Pons (tissue), 1 donor: ENCODE measurements at regions not wholly inside any gene's neighbourhood (a gene's known extent, or its start where the extent isn't known, plus 50 kb on each side); places are given as distances from the start of the nearest gene placed in this dataset.

Experiments
- DNase-seq: peaks from one replicate; pipeline ENCODE4 v3.0.0-alpha.2; 2016; ENCODE audit warnings: low spot score

DNA sequence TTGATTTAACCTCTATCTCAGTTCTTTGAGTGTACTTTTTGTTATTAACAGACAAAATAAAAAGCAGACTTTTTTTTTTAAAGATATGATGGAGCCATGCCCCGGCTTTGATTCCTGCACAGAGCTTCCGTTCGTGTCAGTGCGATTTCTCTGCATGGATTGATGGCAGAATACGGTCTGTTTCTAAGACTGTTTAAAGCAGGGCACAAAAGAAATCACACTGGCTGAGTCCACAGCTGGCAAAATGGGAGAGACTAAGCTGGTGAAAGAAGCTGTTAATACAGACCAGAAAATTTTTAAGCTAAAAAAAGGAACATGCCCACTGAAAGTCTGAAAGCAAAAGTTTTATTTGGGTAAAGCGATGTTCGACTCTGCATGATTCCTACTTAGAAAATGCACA is 501.4 kb upstream of the WWC1 start:
- DNase-seq: no peak

DNA sequence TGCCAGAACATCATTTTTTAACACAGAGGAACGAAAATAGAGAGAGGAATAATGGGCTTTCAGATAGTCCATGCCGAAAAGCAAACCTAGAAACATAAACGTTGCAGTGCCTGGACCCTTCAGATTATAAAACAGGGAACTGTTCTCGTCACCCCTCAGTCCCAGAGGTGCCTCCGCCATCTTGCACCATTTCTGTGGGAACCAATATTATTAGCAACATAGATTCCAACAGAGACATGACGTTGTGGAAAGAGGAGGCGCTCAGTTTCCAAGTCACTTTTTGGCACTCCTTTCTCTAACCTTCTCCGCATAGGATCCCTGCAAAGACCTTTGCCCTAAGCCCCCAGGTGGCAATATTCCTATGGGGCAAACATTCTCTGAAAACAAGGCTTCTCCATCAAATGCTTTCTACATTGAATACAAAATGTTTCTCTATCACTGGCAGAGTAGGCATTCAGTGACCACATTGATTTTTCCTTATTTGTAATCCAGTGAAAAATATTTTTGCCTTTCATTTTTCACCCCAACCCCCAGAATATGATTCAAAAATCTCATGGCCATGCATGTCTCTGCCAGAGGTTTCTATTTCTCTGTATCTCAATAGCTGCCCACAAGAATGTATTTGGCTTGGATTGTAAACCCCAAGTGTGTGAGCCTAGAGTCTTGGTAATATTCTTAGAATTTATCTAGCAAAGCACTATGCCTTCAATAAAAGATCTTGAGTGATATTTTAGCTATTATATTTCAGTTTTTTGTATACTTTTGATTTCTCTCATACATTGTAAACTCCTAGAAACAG is 500.8 kb upstream of the WWC1 start:
- no peak for DNase-seq

DNA sequence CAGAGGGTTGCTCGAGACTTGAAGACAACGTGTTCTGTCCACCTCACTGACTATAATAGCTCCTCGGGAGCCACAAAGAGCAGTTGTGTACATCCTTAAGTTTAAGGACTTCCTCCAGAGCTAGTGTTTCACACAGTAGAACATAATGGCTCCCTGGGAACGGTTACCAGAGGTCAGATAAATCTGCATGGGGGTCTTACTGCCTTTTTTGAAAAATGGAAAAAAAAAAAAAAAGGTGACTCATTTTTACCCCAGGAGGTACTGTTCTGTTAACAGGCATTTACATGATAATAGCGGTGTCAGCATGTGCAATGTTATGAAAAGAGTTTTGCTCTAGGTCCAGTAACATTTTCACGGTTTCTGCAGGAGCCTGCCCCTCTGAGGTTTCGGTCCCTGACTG is 498.9 kb upstream of the WWC1 start:
- no peak for DNase-seq

DNA sequence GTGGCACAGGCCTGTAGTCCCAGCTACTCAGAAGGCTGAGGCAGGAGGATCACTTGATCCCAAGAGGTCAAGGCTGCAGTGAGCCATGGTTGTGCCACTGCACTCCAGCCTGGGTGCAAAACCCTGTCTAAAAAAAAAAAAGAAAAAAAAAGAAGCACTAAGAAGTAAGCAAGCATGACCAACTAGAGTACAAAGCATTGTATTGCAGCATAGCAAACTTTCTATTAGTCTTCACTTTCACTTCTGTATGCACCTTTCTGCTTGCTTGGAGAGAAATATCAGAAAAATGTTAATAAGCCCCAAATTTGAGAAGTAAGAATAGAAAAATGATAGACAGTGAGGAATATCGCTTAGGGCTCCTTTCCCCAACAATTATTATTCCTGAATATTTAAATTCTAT is 497.7 kb upstream of the WWC1 start:
- no peak for DNase-seq

DNA sequence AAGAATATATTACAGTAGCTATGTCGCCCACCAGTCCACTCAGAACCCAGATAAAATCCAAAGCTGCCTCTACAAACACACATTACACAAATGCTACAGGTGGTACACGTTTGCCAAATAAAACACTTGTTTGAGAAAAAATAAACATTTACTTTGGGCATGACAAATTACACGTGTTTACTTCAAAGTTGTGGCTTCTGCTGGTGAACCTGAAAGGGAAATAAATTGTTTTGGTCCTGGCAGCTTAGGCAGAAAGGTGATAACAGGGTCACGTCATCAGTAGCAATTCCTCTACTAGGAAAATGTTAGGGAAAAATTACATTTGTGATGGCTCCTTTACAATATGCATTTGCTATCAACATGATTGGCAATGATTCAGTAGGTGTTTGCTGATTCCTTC is 497.3 kb upstream of the WWC1 start:
- DNase-seq: no peak

DNA sequence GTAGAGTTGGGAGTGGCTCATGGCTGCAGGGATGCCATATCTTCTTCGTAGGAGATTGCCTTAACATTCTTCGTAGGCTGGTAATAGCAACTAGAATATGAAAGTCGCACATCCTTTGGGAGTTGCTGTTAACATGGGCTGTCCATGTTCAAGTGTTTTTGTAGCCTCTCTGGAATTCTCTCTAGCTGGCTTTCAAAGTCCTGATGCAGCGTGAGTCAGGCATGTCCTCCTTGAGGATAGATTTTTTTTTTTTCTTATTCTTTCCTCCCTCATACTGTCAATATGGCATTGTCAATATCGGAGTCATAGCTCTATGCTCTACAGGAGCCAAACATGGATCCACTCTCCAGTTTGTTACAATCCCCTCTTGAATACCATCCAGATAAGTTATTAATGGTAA is 494.8 kb upstream of the WWC1 start:
- DNase-seq: no peak

DNA sequence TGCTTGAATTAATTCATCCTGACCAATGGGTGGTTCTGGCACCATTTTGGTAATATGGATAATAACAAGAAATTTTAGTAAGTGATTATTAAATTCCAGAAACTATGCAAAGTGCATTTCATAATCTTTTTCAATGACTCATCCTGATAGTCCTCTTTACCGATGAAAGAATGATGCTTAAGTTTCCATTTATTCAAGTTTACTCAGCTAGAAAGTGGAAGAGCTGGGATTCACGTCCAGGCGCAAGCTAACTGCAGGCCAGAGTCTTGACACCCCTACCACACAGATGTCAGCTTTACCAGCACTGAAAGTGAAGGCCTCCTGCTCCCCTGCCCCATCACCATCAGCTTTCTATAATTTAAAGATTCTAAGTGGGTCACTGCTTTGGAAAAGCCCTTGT is 493.5 kb upstream of the WWC1 start:
- no peak for DNase-seq

DNA sequence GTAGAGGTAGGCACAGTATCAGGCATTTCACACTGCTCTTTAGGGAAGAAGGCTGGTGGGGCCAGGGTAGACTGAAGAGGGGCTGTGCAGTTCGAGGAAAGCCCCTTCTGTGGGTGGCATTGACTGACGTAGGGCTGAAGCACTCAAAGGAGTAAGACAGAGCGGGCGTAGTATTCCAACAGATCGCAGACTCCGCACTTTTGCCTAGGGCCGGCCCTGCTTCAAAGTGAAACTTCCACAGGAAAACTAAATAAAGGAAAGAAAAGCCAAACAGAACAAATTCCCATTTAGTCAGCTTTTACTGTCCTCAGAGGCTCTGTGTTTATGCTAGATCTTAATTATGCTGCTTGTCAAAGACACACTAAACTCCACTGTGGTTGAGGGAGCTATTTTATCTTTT is 493.0 kb upstream of the WWC1 start:
- peak; percentile 26 for DNase-seq

DNA sequence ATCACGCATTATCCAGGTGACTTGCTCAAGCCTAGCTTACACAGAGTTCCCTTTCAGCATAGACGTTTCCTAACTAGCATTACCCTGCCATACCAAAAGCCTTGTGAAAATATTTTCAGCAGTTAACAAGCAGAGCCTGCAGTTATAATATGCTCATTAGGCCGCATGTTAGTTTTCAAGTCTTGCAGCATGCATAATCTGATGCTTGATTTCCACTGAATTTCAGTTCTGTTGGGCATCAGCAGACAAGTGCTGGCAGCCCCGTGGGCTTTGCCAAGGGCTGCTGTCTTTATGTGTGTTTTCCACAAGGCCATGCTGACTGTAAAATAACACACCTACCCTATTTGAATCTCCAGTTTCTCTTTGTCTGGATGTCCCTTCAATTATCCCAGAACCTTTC is 491.0 kb upstream of the WWC1 start:
- DNase-seq: no peak

DNA sequence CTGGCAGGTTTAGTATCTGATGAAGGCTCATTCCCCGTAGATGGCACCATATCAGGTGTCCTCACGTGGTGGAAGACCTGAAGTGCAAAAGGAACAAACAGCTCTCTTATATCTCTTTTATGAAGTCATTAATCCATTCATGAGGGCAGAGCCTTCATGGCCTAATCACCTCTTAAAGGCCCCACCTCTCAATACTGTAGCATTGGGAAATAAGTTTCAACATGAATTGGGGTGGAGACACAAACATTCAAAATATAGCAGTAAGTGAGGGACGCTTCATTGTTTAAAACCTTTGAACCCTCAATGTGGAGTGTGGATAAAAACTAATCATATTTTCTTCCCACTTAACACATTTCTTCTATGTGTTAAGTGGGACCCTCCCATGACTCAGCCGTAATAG is 489.4 kb upstream of the WWC1 start:
- no peak for DNase-seq

DNA sequence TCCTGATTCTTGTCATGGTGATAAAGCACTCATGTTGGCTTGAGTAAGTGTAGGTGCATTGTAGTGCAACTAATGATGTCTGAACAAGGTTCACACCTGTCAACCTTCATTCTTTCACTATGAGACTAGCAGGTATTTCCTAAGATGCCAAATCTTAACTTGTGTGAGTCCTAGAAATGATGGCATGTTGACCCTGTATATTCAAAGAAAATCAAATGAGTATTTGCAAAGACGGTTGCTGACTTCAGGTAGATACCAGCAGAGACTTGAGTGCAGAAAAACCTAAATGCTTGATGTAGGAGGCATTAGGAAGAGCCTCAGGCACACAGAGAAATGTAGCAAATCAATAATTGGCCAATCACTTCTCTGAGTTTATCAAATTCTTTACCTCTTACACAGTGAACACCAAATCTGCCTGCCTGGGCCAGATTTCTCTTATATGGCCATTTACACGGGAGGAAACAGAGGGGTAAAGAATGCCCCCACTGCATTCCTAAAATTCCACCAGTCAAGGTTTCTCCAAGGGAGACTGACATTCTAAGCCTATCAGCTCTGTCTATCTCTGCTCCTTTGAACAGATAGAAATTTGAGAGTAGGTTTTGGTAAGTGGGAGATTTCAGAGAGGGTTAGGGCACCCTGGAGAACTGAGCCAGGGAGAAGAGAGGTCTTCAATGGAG is 488.6 kb upstream of the WWC1 start:
- no peak for DNase-seq

DNA sequence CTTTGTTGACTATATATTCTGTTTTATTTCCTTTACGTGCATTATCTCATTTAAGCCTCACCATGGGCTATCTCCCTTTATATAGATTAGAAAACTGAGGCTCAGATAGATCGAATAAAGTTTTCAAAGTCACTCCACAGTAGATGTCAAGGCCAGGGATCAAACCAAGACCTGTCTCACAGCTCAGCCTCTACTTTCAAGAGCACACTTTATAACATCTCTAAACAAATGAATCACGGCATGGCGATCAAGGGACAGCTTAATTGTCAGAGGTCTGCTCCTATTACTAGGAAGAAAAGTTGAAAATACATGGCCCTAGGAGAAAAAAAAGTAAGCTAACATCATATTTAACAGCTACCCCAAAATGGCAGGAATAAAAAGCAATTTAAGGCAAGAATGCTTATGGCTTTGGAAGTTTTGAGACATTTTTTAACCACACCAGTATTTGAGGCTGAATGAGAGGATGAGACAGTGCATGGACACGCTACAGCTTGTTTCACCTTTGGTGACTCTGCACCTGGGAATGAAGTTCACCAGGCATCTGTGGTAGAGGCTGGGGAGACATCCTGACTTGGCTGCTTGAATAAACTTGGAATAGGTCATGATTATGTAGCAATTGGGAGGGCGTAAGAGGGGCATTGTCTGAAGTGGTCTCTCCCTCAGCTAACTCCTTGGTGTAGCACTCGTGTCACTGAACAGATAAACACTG is 486.8 kb upstream of the WWC1 start:
- no peak for DNase-seq

DNA sequence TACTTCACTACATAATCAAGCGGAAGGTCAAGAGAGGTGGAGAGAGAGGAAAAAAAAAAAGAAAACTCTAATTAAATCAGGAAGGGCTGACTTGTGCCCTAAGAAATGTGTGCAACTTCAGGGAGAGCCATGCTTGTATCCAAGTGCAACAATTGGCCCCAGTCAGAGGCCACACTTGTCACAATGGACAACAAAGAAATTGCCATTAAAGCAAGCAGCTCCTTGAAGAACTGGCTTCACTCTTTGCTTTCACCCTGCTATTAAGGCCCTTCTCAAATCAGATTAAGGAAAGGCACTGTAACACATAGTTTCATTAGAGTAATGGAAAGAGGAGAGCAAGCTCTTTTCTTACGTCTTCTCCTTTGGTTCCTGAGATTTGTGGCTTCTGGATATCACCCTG is 480.9 kb upstream of the WWC1 start:
- DNase-seq: no peak

DNA sequence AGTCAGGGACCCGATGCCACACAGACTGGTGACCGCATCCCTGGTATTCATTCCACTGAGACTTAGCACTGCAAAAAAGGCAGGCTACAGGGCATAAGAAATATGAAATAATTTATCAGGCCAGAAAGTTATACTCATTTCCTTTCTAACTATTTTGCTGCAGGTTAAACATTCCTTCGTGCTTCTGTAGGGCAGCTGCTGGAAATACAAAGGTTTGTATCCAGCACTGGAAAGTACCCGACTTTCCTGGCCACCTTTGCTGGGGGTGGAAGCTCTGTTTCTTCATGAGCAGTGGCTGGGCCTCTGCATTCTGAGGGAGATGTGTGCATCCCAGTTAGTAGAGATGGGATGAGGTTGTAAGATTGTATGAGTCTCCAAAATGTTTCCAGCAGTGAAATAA is 478.6 kb upstream of the WWC1 start:
- DNase-seq: no peak

DNA sequence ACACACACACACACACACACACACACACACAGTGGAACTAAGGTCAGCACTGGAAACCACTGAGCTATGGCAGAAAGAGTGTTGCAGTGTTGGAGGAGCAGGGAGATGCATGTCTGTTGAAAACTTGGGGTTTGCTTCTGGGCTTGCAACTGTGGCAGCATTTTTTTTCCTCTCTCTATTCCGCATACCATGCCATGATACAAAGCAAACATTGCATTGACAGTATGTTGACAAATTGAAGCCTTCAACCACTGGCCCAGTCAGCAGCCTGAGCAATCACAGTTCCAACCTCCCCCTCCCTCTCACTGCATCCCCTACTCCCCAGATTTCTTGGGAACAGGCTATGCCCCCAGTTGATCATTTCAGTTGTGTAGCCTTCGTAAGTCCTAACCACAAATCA is 478.1 kb upstream of the WWC1 start:
- no peak for DNase-seq

DNA sequence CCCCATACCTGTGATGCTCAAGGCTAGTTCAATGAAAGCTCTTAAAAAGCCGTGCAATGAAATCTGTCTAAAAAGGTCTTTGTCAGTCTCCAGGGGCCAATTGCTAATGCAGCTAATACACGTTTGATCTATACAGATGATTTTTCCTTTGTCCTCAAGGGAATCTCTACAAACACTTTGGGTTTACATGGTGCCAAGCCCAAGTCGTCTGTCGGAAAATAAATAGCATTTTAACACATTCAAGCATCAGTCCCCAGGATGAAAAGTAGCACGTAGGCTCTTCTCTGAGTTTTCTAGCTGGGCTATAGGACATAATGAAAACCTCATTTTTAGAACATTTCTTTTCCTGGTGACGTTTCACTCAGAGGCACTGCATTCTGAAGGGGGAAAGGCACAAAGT is 477.4 kb upstream of the WWC1 start:
- no peak for DNase-seq

DNA sequence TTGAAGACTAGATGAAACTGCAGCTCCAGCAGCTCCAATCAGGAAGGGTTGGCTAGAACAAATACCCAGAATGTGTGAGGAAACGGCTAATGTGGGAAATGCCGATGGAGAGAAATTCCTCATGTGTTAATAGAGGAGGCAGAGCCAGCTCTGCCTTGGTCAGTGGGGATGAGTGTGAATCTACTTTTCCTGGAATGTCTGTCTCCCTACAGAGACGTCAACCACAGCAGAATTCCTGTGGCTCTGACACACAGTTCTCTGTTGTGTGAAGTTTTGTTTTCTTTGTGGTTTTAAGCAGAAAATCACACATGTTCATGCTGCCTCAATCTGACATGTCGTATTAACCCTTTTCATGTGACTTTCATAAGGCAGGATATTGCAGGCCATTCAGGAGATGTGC is 476.6 kb upstream of the WWC1 start:
- no peak for DNase-seq

DNA sequence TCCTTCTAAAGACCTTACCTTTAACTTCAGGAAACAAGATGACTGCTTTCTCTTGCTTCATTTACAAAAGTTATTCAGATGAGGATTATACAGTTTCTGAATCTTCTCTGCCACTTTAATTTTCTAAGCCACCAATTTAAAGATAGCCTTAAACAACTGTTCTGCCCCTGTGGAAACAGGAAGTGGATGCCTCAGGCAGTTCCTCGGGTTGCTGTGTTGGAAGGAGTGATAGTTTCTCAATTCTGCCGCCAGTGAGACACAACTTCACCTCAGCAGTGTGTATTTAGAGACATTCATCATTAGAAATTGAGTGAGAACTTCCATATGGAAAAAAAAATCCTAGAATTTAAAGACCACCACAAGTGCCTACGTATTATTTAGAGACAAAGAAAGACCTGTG is 475.1 kb upstream of the WWC1 start:
- peak; percentile 46 for DNase-seq

DNA sequence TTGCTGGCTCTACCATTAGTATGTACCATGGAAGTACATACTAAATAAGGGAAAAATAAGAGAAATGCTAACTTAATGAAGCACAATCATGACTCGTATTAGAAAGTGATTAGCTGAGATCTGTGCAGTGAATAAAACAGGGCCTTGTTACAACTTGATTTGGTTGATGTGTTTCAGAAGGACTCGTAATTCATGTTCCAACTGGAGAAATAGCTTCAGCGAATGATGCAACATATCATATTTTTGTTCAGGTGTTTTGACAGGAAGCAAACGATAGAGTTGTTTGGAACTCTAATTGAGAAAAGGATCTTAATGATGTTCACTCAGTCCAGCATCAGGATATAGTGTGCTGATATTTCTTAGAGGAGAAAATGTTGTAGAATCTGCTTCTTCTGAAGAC is 474.6 kb upstream of the WWC1 start:
- DNase-seq: no peak

DNA sequence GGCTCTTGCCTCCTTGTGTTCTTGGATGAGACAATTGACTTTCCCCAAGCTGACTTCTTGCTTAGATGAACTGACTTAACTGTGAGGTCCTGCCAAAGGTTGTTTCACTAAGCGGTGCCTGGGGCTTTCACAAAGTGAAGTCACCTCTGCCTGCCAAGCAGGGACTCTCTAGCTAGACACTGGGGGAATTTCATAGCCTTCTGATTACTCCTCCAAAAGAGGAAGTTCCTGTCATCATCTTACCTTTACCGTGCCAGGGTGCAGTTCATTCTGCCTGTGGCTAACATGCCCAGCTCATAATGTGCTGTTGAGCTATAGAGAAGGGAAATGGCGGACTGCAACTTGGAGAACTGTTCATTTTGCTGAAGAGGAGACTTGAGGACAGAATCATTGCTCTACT is 472.0 kb upstream of the WWC1 start:
- DNase-seq: no peak

DNA sequence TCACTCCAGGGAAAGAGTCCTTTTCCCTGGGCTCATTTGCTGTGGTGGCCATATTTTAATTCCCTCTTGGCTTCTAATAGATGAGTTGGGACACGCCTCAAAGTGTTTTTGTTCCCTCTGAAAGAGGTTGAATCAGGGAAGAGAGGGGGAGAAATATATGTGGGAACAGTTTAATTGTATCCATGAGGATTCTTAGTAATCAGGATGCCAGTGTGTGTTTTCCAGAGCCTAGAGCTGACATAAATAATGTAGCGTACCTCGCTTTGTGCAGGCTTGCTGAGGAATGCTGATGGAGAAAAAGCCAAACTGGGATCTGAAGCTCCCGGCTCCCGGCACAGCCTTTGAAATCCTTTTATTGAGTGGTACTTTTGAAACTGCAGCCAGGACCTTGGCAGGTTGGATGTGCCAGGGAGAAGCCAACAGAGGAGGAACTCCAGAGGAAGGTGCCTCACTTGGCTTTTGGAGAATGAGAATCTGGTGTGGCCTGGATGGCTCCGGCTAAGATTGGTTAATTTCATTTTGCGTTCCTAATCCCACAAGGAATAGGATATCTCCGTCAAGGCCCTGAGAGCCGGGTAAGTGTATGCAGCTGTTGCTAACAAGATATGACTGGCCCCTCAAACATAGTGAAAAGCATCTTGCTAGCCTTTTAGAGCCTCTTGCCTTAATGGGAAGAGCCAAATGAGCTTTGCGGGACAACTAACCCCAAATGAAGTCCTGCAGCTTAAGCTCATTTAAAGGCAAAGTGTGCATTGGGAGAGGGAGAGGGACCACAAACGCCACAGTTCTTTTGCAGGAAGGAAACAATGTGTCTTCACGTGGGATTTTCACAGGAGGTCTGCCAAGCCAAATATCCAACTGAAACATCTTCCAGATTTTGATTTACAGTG is 471.1 kb upstream of the WWC1 start:
- DNase-seq: no peak

DNA sequence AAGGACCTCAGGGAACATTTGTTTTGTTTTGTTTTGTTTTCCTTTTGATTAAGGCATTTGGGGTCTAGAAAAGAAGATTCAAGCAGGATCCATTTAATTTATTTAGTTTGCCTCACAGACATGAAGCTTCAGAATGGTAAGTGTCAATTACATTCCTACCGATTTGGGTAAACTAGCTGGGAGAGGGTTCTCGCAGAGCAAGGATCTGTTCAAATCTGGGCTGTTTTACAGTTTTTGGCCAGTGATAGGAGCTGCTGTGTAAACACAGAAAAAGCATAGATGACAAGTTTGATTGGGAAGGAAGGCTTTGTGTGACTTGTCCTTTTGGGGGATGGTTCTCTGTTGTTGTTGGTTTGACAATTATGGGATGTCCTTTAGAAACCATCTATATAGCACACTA is 470.3 kb upstream of the WWC1 start:
- no peak for DNase-seq
